Hepatocyte (in vitro differentiated cells): ENCODE measurements at regions not wholly inside any gene's neighbourhood (a gene's known extent, or its start where the extent isn't known, plus 50 kb on each side); places are given as distances from the start of the nearest gene placed in this dataset.

Experiments
- DNase-seq: peaks from one replicate; pipeline ENCODE4 v3.0.0-alpha.2; 2016; ENCODE audit warnings: low spot score
- H2AFZ ChIP-seq: fragments of 200-600 bp; sonication (generic); 2 replicates; pipeline ENCODE4 v1.6.0; 2016; ENCODE audit warnings: antibody characterized with exemption, mild to moderate bottlenecking
- H3K27ac ChIP-seq: fragments of 200-600 bp; sonication (generic); 2 replicates; pipeline ENCODE4 v1.5.1; 2016; ENCODE audit warnings: mild to moderate bottlenecking
- H3K27me3 ChIP-seq: fragments of 200-600 bp; sonication (generic); 2 replicates; pipeline ENCODE4 v1.6.1; 2016
- H3K36me3 ChIP-seq: fragments of 200-600 bp; sonication (generic); replicated peaks from 2 replicates; pipeline ENCODE4 v1.5.1; 2016; ENCODE audit warnings: low read depth; ENCODE audit not compliant: insufficient read depth
- H3K4me1 ChIP-seq: fragments of 200-600 bp; sonication (generic); 2 replicates; pipeline ENCODE4 v1.5.1; 2016; ENCODE audit warnings: mild to moderate bottlenecking, moderate library complexity; ENCODE audit not compliant: insufficient read depth
- H3K4me2 ChIP-seq: fragments of 200-600 bp; sonication (generic); 2 replicates; pipeline ENCODE4 v1.6.0; 2016
- H3K4me3 ChIP-seq: fragments of 200-600 bp; sonication (generic); 2 replicates; pipeline ENCODE4 v1.5.1; 2016; ENCODE audit warnings: mild to moderate bottlenecking
- H3K79me2 ChIP-seq: fragments of 200-600 bp; sonication (generic); 2 replicates; pipeline ENCODE4 v1.6.0; 2017; ENCODE audit warnings: mild to moderate bottlenecking
- H3K9me2 ChIP-seq: fragments of 200-600 bp; sonication (generic); replicated peaks from 2 replicates; pipeline ENCODE4 v1.6.0; 2017; ENCODE audit warnings: mild to moderate bottlenecking; ENCODE audit not compliant: insufficient read depth
- H3K9me3 ChIP-seq: fragments of 200-600 bp; sonication (generic); 2 replicates; pipeline ENCODE4 v1.5.1; 2016; ENCODE audit warnings: low read depth, mild to moderate bottlenecking
- H4K20me1 ChIP-seq: fragments of 200-600 bp; sonication (generic); 2 replicates; pipeline ENCODE4 v1.6.0; 2016; ENCODE audit warnings: mild to moderate bottlenecking; ENCODE audit not compliant: insufficient read depth, poor library complexity, severe bottlenecking
- EZH2 ChIP-seq: fragments of 200-600 bp; sonication (generic); IDR thresholded peaks from 2 replicates; pipeline ENCODE4 v1.6.1; 2016; ENCODE audit warnings: antibody characterized with exemption, mild to moderate bottlenecking, borderline replicate concordance
- EZH2phosphoT487 ChIP-seq: fragments of 200-600 bp; sonication (generic); IDR thresholded peaks from one replicate; pipeline ENCODE4 v1.6.1; 2018; ENCODE audit warnings: antibody characterized with exemption, mild to moderate bottlenecking, low read depth, moderate library complexity; ENCODE audit not compliant: unreplicated experiment, severe bottlenecking
- WGBS: methylation state at CpG from one replicate; pipeline ENCODE4 v1.1.6; 2016; ENCODE audit warnings: low lambda C conversion rate; ENCODE audit errors: missing lambda C conversion rate; 5-methylcytosine and 5-hydroxymethylcytosine counted together
- TF ChIP-seq, protein P1 (sequence below): fragments of 200-600 bp; sonication (generic); IDR thresholded peaks from 2 replicates; pipeline ENCODE4 v1.5.1; 2016; ENCODE audit warnings: antibody characterized with exemption, mild to moderate bottlenecking; ENCODE audit not compliant: poor library complexity

DNA sequence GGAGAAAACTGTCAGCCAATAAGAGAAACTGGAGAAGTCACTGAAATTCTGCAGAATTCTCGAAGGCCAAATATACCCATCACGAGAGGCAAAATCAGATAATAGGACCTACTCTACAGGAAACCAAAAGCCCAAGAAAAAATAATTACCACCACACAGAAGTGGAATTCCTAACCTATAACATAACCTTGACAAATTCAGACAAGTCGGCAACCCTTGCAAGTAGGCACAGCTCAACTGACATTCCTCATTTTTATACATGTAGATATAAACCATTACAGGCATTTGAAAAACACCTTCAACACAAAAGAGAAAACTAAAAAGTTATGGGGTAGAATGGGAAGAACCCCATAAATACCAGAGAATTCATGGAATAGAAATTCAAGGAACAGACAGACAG, 290.3 kb upstream of the USP9Y start:
- no peak overlapping the region for H2AFZ ChIP-seq
- H3K27me3 ChIP-seq: no peaks in the 10 kb centered on the region
- H3K9me2 ChIP-seq: no peaks in the 10 kb centered on the region
- H4K20me1 ChIP-seq: no peaks in the 10 kb centered on the region
- no peaks in the 10 kb centered on the region for H3K4me1 ChIP-seq
- no CpG with 5 or more reads among the region's 3 CpGs for WGBS
- H3K79me2 ChIP-seq: no peaks in the 10 kb centered on the region
- H3K4me3 ChIP-seq: no peak overlapping the region
- H3K9me3 ChIP-seq: no peaks in the 10 kb centered on the region
- H3K27ac ChIP-seq: no peak overlapping the region
- no peak for TF ChIP-seq EZH2phosphoT487
- TF ChIP-seq EZH2: no peak
- TF ChIP-seq, protein P1, sequence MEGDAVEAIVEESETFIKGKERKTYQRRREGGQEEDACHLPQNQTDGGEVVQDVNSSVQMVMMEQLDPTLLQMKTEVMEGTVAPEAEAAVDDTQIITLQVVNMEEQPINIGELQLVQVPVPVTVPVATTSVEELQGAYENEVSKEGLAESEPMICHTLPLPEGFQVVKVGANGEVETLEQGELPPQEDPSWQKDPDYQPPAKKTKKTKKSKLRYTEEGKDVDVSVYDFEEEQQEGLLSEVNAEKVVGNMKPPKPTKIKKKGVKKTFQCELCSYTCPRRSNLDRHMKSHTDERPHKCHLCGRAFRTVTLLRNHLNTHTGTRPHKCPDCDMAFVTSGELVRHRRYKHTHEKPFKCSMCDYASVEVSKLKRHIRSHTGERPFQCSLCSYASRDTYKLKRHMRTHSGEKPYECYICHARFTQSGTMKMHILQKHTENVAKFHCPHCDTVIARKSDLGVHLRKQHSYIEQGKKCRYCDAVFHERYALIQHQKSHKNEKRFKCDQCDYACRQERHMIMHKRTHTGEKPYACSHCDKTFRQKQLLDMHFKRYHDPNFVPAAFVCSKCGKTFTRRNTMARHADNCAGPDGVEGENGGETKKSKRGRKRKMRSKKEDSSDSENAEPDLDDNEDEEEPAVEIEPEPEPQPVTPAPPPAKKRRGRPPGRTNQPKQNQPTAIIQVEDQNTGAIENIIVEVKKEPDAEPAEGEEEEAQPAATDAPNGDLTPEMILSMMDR: no peak
- DNase-seq: no peak
- no peak overlapping the region for H3K4me2 ChIP-seq
- no peaks in the 10 kb centered on the region for H3K36me3 ChIP-seq

DNA sequence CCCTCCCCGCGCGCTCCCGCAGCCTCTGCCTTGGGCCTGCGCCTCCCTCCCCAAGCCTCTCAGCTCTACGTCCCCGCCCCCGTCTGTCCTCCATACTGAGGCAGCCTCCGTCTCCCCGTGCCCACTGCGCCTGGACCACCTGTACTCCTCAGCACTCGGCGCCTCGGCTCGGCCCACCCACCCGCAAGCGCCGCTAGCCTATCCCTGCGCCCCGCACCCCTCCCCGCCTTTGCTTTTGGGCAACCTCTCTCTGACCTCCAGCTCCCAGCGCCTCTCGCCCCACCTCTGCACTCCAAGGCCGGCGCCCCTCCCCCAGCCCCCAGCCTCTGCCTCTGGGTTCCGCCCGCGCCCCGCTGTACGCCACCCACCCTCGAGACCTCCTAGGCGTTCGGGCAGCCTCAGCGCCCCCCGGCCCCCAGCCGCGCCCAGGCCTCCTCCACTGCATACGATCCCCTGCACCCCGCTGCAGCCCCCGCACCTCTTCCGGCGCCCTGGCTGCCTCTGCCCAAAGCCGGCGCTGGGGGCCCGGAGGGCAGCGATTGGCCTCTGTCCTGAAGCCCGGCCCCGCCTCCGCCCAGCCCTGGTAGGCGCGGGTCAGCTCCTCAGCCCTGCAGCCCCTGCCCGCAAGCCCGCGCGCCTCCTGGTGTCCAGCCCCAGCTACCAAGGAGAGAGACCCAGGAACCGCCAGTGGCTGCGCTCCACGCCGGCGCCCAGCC, 279.8 kb upstream of the USP9Y start:
- H3K27ac ChIP-seq: no peak overlapping the region
- H3K36me3 ChIP-seq: no peaks in the 10 kb centered on the region
- DNase-seq: no peak
- H3K4me3 ChIP-seq: no peak overlapping the region
- H3K27me3 ChIP-seq: no peaks in the 10 kb centered on the region
- H3K4me2 ChIP-seq: no peak overlapping the region
- H3K9me2 ChIP-seq: no peaks in the 10 kb centered on the region
- H3K4me1 ChIP-seq: no peaks in the 10 kb centered on the region
- no peak overlapping the region for H2AFZ ChIP-seq
- TF ChIP-seq EZH2 (no peak), EZH2phosphoT487 (no peak)
- TF ChIP-seq, protein P1: no peak
- no CpG with 5 or more reads among the region's 60 CpGs for WGBS
- H3K9me3 ChIP-seq: no peaks in the 10 kb centered on the region
- no peaks in the 10 kb centered on the region for H3K79me2 ChIP-seq
- H4K20me1 ChIP-seq: no peaks in the 10 kb centered on the region

DNA sequence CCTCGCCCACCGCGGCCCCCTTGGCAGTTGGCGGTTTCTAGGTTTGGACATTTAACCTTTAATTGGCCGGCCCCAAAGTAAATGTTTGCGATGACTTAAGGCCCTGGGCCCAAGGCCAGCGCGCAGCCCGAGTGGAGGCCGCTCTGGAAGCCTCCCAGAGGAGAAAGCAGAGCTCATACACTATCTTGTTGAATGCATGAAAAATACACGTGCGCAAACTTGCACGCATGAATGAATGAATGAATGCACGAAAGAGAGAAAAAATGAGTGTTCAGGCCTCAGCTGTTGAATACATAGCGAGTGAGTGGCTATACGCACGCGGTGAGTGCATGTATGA, 279.3 kb upstream of the USP9Y start:
- Histone ChIP-seq H3K4me3 (no peak overlapping the region), H4K20me1 (no peaks in the 10 kb centered on the region), H3K27ac (no peak overlapping the region), H3K4me2 (no peak overlapping the region), H3K79me2 (no peaks in the 10 kb centered on the region), H3K9me2 (no peaks in the 10 kb centered on the region), H3K27me3 (no peaks in the 10 kb centered on the region), H3K9me3 (no peaks in the 10 kb centered on the region), H2AFZ (no peak overlapping the region), H3K4me1 (no peaks in the 10 kb centered on the region), H3K36me3 (no peaks in the 10 kb centered on the region)
- WGBS: no CpG with 5 or more reads among the region's 18 CpGs
- DNase-seq: no peak
- no peak for TF ChIP-seq EZH2
- TF ChIP-seq EZH2phosphoT487: no peak
- TF ChIP-seq, protein P1: no peak
